Activated naive CD4-positive, alpha-beta T cell treated with anti-CD3 and anti-CD28 coated beads for 36 hours (primary cell): ENCODE measurements at regions not wholly inside any gene's neighbourhood (a gene's known extent, or its start where the extent isn't known, plus 50 kb on each side); places are given as distances from the start of the nearest gene placed in this dataset.

Source experiments
- CTCF ChIA-PET: fragments of 350-600 bp; sonication (Branson Sonifier 250); formaldehyde crosslinking; loops from one replicate; lab custom pipeline; 2021; ENCODE audit warnings: antibody characterized with exemption; lab: Charles Lee
- DNase-seq: peaks from one replicate; pipeline ENCODE4 v3.0.0-alpha.2; 2020
- H3K27ac Mint-ChIP-seq: one replicate; pipeline ENCODE4 v1.8.0; 2021; ENCODE audit warnings: mild to moderate bottlenecking, mixed read lengths
- H3K27me3 Mint-ChIP-seq: one replicate; pipeline ENCODE4 v1.8.0; 2021; ENCODE audit warnings: low read depth, mixed read lengths
- H3K36me3 Mint-ChIP-seq: one replicate; pipeline ENCODE4 v1.8.0; 2021; ENCODE audit warnings: low read depth, mixed read lengths
- H3K4me1 Mint-ChIP-seq: one replicate; pipeline ENCODE4 v1.8.0; 2021; ENCODE audit warnings: low read depth, mixed read lengths
- H3K4me3 Mint-ChIP-seq: one replicate; pipeline ENCODE4 v1.8.0; 2021; ENCODE audit warnings: mild to moderate bottlenecking, moderate library complexity, mixed read lengths
- H3K9me3 Mint-ChIP-seq: one replicate; pipeline ENCODE4 v1.8.0; 2021; ENCODE audit warnings: mixed read lengths
- intact Hi-C: fragments of 100-400 bp; cut with micrococcal nuclease; formaldehyde crosslinking; loops from one replicate; pipeline ENCODE4 v1.15.1; 2023

DNA sequence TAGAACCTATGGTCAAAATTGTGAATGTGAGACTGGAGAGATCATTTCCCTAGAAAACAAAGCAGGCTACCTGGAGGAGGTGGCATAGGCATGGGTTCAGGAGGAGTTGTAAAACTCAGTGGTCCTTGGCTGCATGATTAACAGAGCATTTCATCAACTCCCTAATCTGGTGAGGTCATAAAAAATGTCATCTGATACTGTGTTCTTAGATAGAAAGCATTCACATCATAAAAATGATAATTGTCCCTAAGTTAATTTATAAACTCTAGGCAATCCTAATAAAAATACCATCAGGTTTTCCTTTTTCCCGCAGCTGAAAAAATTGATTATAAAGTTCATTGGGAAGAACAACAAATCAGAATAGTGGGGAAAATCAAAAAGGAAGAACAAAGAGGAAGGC is 60.6 kb upstream of the GALNT10 start:
- Mint-ChIP-seq H3K4me3 (no peak overlapping the region), H3K27me3 (peaks cover 3% of the 10 kb centered on the region), H3K4me1 (no peaks in the 10 kb centered on the region), H3K27ac (no peak overlapping the region), H3K36me3 (peaks cover under 1% of the 10 kb centered on the region), H3K9me3 (peaks cover 7% of the 10 kb centered on the region)
- CTCF ChIA-PET = no interaction called here
- intact Hi-C loops = no loop called here
- no peak for DNase-seq

DNA sequence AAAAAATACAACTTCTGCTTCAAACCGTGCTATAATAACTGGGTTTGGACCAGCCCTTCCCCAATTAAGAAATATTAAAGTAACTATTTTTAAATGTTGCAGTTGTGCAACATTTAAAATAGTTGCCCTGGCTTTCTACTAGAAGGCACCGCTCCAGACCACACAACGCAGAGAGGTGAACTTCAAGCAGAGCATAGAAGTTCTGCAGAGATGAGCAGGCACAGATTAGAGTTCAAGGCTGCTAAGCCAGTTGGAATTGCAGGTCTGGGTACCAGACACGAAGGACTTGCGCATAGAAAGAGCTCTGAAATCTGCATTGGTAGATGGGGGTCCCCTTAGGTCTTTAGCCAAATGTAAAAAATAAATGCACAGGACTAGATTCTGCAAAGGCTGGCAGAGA is 58.7 kb upstream of the GALNT10 start:
- H3K27me3 Mint-ChIP-seq = peaks cover 1% of the 10 kb centered on the region
- H3K9me3 Mint-ChIP-seq = peaks cover 3% of the 10 kb centered on the region
- no peaks in the 10 kb centered on the region for H3K36me3 Mint-ChIP-seq
- no peak overlapping the region for H3K27ac Mint-ChIP-seq
- CTCF ChIA-PET = no interaction called here
- H3K4me1 Mint-ChIP-seq = no peaks in the 10 kb centered on the region
- H3K4me3 Mint-ChIP-seq = no peak overlapping the region
- intact Hi-C loops = no loop called here
- DNase-seq = no peak

DNA sequence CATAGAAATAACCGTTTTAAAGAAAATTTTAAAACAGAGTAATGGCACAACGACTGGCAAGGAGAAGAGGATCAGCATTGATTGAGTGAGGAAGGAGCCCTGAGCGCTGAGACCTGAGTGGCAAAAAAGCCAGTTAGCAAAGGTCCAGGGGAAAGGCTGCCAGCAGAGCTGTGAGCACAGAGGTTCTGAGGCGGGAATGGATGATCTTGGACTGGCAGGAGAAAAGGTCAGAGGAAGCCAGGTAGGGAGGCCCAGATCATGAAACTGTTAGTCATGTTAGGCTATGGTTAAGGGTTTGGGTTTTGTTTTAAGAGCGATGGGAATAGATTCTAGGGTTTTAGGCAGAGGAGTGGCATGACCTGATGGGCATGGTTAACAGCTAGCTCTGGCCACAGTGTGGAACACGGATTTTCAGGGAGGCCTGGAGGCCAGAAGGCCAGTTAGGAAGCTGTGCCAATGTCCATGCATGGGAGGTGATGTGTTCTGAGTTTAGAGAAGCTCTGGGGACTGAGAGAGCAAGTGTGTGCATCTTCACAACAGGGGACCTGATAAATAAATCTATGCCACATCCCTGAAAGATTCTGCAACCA is 57.7 kb upstream of the GALNT10 start:
- Mint-ChIP-seq H3K4me3 (no peak overlapping the region), H3K4me1 (no peaks in the 10 kb centered on the region), H3K36me3 (no peaks in the 10 kb centered on the region), H3K9me3 (no peaks in the 10 kb centered on the region), H3K27me3 (peaks cover 1% of the 10 kb centered on the region), H3K27ac (no peak overlapping the region)
- CTCF ChIA-PET = no interaction called here
- intact Hi-C loops = no loop called here
- DNase-seq = no peak

DNA sequence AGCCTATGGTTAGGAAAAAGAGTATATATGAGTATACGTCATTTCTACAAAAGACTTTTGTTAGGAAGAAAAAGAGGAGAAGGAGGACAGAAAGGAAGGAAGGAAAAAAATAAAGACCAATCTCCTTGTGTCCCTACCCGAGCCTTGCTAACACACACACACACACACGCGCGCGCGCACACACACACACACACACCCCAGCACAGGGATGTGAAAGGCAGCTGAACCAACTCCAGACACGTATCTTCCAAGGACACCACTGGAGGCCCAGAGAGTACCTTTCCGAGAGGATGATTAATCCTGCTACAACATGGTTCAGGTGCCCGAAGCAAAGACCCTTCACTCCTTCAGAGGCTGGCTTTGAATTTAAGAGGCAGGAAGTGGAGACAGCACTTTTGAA is 56.9 kb upstream of the GALNT10 start:
- no peaks in the 10 kb centered on the region for H3K4me1 Mint-ChIP-seq
- H3K9me3 Mint-ChIP-seq = no peaks in the 10 kb centered on the region
- intact Hi-C loops = no loop called here
- CTCF ChIA-PET = interaction anchor here (0.6 kb wide), 1 partner anchor 299 kb away, joined by 3 read pairs; no protein-coding TSS in a partner anchor
- no peak overlapping the region for H3K27ac Mint-ChIP-seq
- no peaks in the 10 kb centered on the region for H3K36me3 Mint-ChIP-seq
- H3K4me3 Mint-ChIP-seq = no peak overlapping the region
- no peak for DNase-seq
- H3K27me3 Mint-ChIP-seq = no peaks in the 10 kb centered on the region

DNA sequence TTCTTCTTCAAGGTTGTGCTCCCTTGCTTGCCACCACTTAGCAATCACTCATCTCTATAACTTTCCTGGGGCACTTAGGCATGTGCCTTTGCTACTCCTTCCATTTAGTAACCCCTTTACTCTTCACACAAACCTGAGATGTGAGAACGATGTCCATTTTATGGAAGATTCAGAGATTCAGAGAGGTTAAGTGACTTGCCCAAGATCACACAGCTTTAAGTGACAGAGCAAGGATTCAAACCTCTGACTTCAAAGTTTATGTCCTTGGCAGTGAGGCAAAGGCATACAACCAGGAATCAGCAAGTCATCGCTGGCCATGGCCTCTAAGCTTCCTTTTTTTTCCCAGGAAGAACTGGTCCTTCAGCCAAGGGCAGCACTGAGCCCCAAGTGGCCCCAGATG is 56.0 kb upstream of the GALNT10 start:
- DNase-seq = no peak
- H3K9me3 Mint-ChIP-seq = no peaks in the 10 kb centered on the region
- intact Hi-C loops = no loop called here
- no peaks in the 10 kb centered on the region for H3K4me1 Mint-ChIP-seq
- no peak overlapping the region for H3K27ac Mint-ChIP-seq
- no peaks in the 10 kb centered on the region for H3K27me3 Mint-ChIP-seq
- no peak overlapping the region for H3K4me3 Mint-ChIP-seq
- CTCF ChIA-PET = no interaction called here
- H3K36me3 Mint-ChIP-seq = no peaks in the 10 kb centered on the region

DNA sequence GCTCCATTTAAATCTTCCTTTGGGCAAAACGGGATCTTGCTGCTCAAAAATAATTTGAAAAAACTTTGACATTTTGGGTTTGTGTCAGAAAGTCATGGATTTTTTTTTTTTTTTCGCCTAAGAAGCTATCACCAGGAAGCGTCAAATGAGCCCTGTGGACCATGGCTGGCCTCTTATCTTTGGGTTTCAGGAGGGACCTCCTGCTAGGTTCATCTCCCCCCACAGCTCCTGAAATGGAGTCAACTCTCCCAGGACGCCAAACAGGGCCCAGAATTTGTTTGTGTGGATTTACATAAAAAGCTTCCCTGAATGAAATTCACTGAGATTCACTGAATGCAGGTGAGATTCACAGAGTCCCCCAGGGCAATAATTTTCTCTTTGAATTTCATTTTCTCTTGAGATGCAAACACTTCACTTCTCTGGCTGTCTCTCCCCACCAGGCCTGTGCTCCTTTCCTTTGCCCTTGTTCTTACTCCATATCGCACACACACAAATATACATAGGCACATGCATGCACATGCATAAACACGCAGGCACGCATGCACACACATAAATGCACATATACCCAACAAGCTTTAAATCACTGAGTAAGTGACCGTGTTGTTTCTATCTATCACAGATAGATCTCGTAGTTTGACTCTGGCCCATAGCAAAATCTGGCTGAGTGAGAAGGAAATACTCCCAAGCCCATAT is 55.3 kb upstream of the GALNT10 start:
- H3K9me3 Mint-ChIP-seq = no peaks in the 10 kb centered on the region
- CTCF ChIA-PET = no interaction called here
- intact Hi-C loops = no loop called here
- H3K27ac Mint-ChIP-seq = no peak overlapping the region
- no peak overlapping the region for H3K4me3 Mint-ChIP-seq
- DNase-seq = no peak
- H3K27me3 Mint-ChIP-seq = no peaks in the 10 kb centered on the region
- H3K36me3 Mint-ChIP-seq = no peaks in the 10 kb centered on the region
- no peaks in the 10 kb centered on the region for H3K4me1 Mint-ChIP-seq

DNA sequence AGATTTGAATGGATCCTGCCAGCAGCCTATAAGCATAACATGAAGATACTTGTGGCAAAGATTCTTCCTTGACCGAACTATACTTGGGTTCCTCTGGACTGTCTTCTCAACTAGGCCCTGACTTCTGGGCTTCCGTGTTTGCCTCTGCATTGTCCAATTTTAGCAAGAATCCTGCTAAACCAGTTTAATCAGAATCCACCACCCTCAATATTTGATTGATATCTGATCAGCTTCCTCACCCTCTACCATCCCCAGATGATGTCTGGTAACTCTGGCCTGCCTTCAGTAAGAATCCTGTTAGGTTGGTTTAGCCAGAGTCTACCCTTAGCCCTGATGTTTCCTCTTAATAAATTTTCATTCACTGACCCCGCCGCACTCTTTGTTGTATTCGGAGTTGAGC is 54.4 kb upstream of the GALNT10 start:
- CTCF ChIA-PET = no interaction called here
- H3K4me3 Mint-ChIP-seq = no peak overlapping the region
- DNase-seq = no peak
- H3K27ac Mint-ChIP-seq = no peak overlapping the region
- no peaks in the 10 kb centered on the region for H3K4me1 Mint-ChIP-seq
- no peaks in the 10 kb centered on the region for H3K36me3 Mint-ChIP-seq
- no peaks in the 10 kb centered on the region for H3K27me3 Mint-ChIP-seq
- intact Hi-C loops = no loop called here
- H3K9me3 Mint-ChIP-seq = no peaks in the 10 kb centered on the region

DNA sequence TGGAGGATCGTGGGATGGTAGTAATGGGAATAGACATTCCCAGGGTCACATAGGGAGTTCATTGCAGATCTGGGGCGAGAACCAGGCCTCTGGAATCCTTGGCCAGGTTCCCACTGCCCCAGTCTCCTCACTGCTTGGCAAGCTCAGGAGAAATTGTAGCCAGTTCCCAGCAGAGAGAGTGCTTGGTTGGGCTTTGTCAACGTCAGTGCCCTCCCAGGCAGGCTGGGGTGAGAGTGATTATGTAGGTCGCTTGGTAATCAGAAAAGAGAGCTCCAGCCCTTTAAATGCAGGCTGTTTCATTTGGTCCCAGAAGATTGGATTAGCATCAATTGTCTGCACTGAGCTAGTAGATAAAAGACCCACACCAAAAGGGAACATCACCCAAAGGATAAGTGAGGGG is 51.8 kb upstream of the GALNT10 start:
- Mint-ChIP-seq H3K27ac (no peak overlapping the region), H3K9me3 (no peaks in the 10 kb centered on the region), H3K36me3 (no peaks in the 10 kb centered on the region), H3K4me3 (no peak overlapping the region), H3K27me3 (no peaks in the 10 kb centered on the region), H3K4me1 (no peaks in the 10 kb centered on the region)
- intact Hi-C loops = no loop called here
- no peak for DNase-seq
- CTCF ChIA-PET = no interaction called here

DNA sequence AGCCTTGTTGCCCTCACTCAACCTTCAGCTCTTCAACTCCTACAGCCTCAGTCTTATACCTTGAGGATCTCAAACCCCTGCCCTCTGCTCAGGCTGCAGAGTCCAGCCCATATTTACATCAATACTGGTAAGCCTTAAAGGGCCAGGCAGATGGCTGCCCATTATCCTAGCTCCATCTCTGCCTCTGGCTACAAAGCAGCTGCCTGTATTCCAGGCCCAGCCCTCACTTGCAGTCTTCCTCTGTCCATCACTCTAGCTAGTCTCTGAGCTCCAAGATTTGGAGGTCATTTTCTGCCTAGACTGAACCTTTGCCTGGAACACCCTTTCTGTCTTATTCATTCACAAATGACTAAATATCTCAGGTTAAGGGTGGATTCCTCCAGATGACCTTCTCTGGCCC is 50.2 kb upstream of the GALNT10 start:
- Mint-ChIP-seq H3K4me3 (no peak overlapping the region), H3K9me3 (no peaks in the 10 kb centered on the region), H3K4me1 (no peaks in the 10 kb centered on the region), H3K36me3 (no peaks in the 10 kb centered on the region), H3K27ac (no peak overlapping the region), H3K27me3 (no peaks in the 10 kb centered on the region)
- intact Hi-C loops = no loop called here
- no peak for DNase-seq
- CTCF ChIA-PET = interaction anchor here (1.0 kb wide), 1 partner anchor 264 kb away, joined by 3 read pairs; no protein-coding TSS in a partner anchor
